Neuronal stem cell (in vitro differentiated cells): ENCODE measurements at regions not wholly inside any gene's neighbourhood (a gene's known extent, or its start where the extent isn't known, plus 50 kb on each side); places are given as distances from the start of the nearest gene placed in this dataset.
"Not testable (repeated sequence)": the region's sequence is repeated elsewhere in the genome, so short reads cannot be mapped to it uniquely, and the experiment has no call there.

ENCODE experiments used
- DNase-seq: peaks from one replicate; pipeline ENCODE4 v3.0.0-alpha.2; 2013; ENCODE audit warnings: low spot score
- H2AFZ ChIP-seq: one replicate; pipeline ENCODE4 v1.6.1; 2013; ENCODE audit warnings: mild to moderate bottlenecking, low read length, inconsistent platforms
- H2AK5ac ChIP-seq: 2 replicates; pipeline ENCODE4 v1.6.1; 2013; ENCODE audit warnings: low read depth, mild to moderate bottlenecking, inconsistent platforms, low read length, moderate library complexity, mixed read lengths
- H2BK120ac ChIP-seq: 2 replicates; pipeline ENCODE4 v1.6.1; 2013; ENCODE audit warnings: low read depth, mild to moderate bottlenecking, inconsistent platforms, low read length, moderate library complexity, mixed read lengths
- H2BK12ac ChIP-seq: one replicate; pipeline ENCODE4 v1.6.1; 2013; ENCODE audit warnings: low read length, inconsistent platforms
- H2BK15ac ChIP-seq: 2 replicates; pipeline ENCODE4 v1.6.1; 2013; ENCODE audit warnings: mild to moderate bottlenecking, low read length, inconsistent platforms, mixed read lengths
- H2BK5ac ChIP-seq: one replicate; pipeline ENCODE4 v1.6.1; 2013; ENCODE audit warnings: inconsistent platforms, mild to moderate bottlenecking, low read length, moderate library complexity
- H3K14ac ChIP-seq: one replicate; pipeline ENCODE4 v1.6.1; 2013; ENCODE audit warnings: low read length, inconsistent platforms
- H3K18ac ChIP-seq: 2 replicates; pipeline ENCODE4 v1.6.1; 2013; ENCODE audit warnings: low read length, inconsistent platforms
- H3K23ac ChIP-seq: 2 replicates; pipeline ENCODE4 v1.6.1; 2013; ENCODE audit warnings: low read depth, mild to moderate bottlenecking, mixed read lengths, low read length, inconsistent platforms; ENCODE audit not compliant: poor library complexity
- H3K27ac ChIP-seq: replicated peaks from 3 replicates; pipeline ENCODE4 v1.5.1; 2013; ENCODE audit warnings: low read length, inconsistent platforms
- H3K27me3 ChIP-seq, 3 experiments: 2 replicates each; pipeline ENCODE4 v1.6.1; 2013; ENCODE audit warnings: low read length in 3 of 3, mild to moderate bottlenecking in 2 of 3, inconsistent platforms in 1 of 3, low read depth in 1 of 3, mixed read lengths in 1 of 3, moderate library complexity in 1 of 3; ENCODE audit not compliant: control insufficient read depth in 3 of 3, insufficient read depth in 3 of 3
- H3K36me3 ChIP-seq, 2 donors: replicated peaks in 1 of 2; 2 replicates each; pipeline ENCODE4 v1.6.1; 2013; ENCODE audit warnings: low read length in 2 of 2; ENCODE audit not compliant: control insufficient read depth in 2 of 2, insufficient read depth in 2 of 2
- H3K4ac ChIP-seq: 2 replicates; pipeline ENCODE4 v1.6.1; 2013; ENCODE audit warnings: inconsistent platforms, mild to moderate bottlenecking, low read length, moderate library complexity
- H3K4me1 ChIP-seq, 2 donors: 1 replicate in 1 of 2; 2 replicates in 1 of 2; pipeline ENCODE4 v1.6.1; 2013; ENCODE audit warnings: low read length in 2 of 2, low read depth in 1 of 2; ENCODE audit not compliant: control insufficient read depth in 2 of 2, insufficient read depth in 1 of 2
- H3K4me2 ChIP-seq: one replicate; pipeline ENCODE4 v1.6.1; 2013; ENCODE audit warnings: mild to moderate bottlenecking, low read length, inconsistent platforms; ENCODE audit not compliant: insufficient read depth, poor library complexity, severe bottlenecking
- H3K4me3 ChIP-seq, 2 donors: 2 replicates each; pipeline ENCODE4 v1.5.1; 2013; ENCODE audit warnings: low read length in 2 of 2, mild to moderate bottlenecking in 2 of 2, inconsistent platforms in 1 of 2, moderate library complexity in 1 of 2
- H3K79me1 ChIP-seq: one replicate; pipeline ENCODE4 v1.6.1; 2013; ENCODE audit warnings: low read depth, mild to moderate bottlenecking, inconsistent platforms, low read length, moderate library complexity
- H3K9ac ChIP-seq: one replicate; pipeline ENCODE4 v1.6.1; 2013; ENCODE audit warnings: mild to moderate bottlenecking, low read depth, low read length, inconsistent platforms; ENCODE audit not compliant: poor library complexity
- H3K9me3 ChIP-seq, 2 donors: replicated peaks in 1 of 2; 2 replicates each; pipeline versions ENCODE3 to v1.6.1; 2013; ENCODE audit warnings: low read length in 2 of 2, mild to moderate bottlenecking in 2 of 2, inconsistent platforms in 1 of 2, low read depth in 1 of 2, mixed read lengths in 1 of 2, moderate library complexity in 1 of 2; ENCODE audit not compliant: control insufficient read depth in 2 of 2, insufficient read depth in 1 of 2
- H4K8ac ChIP-seq: one replicate; pipeline ENCODE4 v1.6.1; 2013; ENCODE audit warnings: low read depth, mild to moderate bottlenecking, inconsistent platforms, low read length, moderate library complexity
- H4K91ac ChIP-seq: one replicate; pipeline ENCODE4 v1.6.1; 2013; ENCODE audit warnings: low read length, low read depth, mild to moderate bottlenecking, inconsistent platforms; ENCODE audit not compliant: poor library complexity
- WGBS, 2 donors: extraction: QIAGEN DNeasy Blood & Tissue Kit; methylation state at CpG; one replicate each; pipeline ENCODE4 v1.1.7; 2013; ENCODE audit warnings: missing lambda C conversion rate in 2 of 2, mixed read lengths in 1 of 2; ENCODE audit not compliant: insufficient read length in 2 of 2, insufficient replicate concordance in 1 of 2; ENCODE audit errors: extremely low coverage in 2 of 2; 5-methylcytosine and 5-hydroxymethylcytosine counted together

DNA sequence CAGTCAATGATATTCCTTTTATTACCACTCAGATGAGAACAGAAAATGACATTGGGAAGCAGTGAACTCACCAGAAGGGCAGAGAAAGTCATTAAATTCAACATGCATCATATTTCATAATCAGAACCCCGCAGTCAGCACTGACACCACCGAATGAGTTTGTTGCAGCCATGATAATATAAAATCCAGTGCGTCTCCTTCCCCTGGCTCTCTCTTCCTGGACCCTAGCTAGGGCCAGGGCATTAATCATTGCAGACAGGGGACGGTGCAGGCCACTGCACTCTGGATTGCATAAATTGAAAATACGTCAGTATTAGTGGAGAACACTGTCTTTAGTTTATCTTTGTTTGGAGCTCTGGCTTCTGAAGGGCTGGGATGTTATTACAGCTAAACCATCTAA is 931.5 kb downstream of the TYW1 start:
- DNase-seq: no peak
- H3K79me1 ChIP-seq: no peaks in the 10 kb centered on the region
- no peak overlapping the region for H3K4me3 ChIP-seq
- no peak overlapping the region for H3K4me2 ChIP-seq
- H3K9me3 ChIP-seq: no peaks in the 10 kb centered on the region
- H3K14ac ChIP-seq: no peak overlapping the region
- no peak overlapping the region for H2AK5ac ChIP-seq
- H3K36me3 ChIP-seq: no peaks in the 10 kb centered on the region
- H2BK12ac ChIP-seq: no peak overlapping the region
- H3K9ac ChIP-seq: no peak overlapping the region
- no peaks in the 10 kb centered on the region for H3K27me3 ChIP-seq
- H2BK5ac ChIP-seq: no peak overlapping the region
- no peaks in the 10 kb centered on the region for H3K4me1 ChIP-seq
- H3K27ac ChIP-seq: no peak overlapping the region
- H4K8ac ChIP-seq: no peak overlapping the region
- H3K23ac ChIP-seq: no peak overlapping the region
- H2BK120ac ChIP-seq: no peak overlapping the region
- no peak overlapping the region for H4K91ac ChIP-seq
- H3K4ac ChIP-seq: no peak overlapping the region
- H2AFZ ChIP-seq: no peak overlapping the region
- H2BK15ac ChIP-seq: no peak overlapping the region
- WGBS, 2 donors: no CpG with 5 or more reads among the region's 5 CpGs
- H3K18ac ChIP-seq: no peak overlapping the region

DNA sequence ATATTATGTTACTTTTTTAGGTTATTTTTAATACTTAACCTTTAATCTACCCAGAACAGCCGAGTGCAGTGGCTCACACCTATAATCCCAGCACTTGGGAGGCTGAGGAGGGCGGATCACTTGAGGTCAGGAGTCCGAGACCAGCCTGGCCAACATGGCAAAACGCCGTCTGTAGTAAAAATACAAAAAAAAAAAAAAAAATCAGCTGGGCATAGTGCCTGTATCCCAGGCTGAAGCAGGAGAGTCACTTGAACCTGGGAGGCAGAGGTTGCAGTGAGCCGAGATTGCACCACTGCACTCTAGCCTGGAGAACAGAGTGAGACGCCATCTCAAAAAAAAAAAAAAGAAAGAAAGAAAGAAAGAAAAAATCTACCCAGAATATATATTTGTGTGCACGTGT is 939.8 kb downstream of the TYW1 start:
- DNase-seq, H2BK15ac ChIP-seq, H4K91ac ChIP-seq, H3K9me3 ChIP-seq, H3K27ac ChIP-seq, H3K23ac ChIP-seq, H3K4me3 ChIP-seq, H2AFZ ChIP-seq, H3K4me1 ChIP-seq, H2BK5ac ChIP-seq, H3K4ac ChIP-seq, H4K8ac ChIP-seq, H3K14ac ChIP-seq, H2AK5ac ChIP-seq, H3K79me1 ChIP-seq, H3K4me2 ChIP-seq, H2BK120ac ChIP-seq, H3K36me3 ChIP-seq, H3K9ac ChIP-seq, H2BK12ac ChIP-seq, H3K27me3 ChIP-seq, H3K18ac ChIP-seq: not testable (repeated sequence)
- WGBS, 2 donors: no CpG with 5 or more reads among the region's 8 CpGs

DNA sequence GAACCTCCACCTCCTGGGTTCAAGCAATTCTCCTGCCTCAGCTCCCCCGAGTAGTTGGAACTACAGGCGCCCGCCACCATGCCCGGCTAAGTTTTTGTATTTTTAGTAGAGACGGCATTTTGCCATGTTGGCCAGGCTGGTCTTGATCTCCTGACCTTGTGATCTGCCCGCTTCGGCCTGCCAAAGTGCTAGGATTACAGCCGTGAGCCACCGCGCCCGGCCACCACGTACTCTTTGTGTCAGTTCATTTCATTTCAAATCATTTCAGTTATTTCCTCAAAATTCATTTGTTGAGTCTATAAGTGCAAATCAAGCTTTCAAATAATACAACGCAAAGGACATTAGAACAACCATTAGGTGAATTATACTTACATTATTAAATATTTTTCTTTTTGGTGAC is 943.8 kb downstream of the TYW1 start:
- H2AK5ac ChIP-seq: no peak overlapping the region
- no peak overlapping the region for H4K8ac ChIP-seq
- H2BK5ac ChIP-seq: no peak overlapping the region
- H3K23ac ChIP-seq: no peak overlapping the region
- no peak overlapping the region for H2AFZ ChIP-seq
- no peaks in the 10 kb centered on the region for H3K36me3 ChIP-seq
- no peak overlapping the region for H2BK12ac ChIP-seq
- no peak overlapping the region for H3K4ac ChIP-seq
- no peaks in the 10 kb centered on the region for H3K27me3 ChIP-seq
- H4K91ac ChIP-seq: no peak overlapping the region
- H3K27ac ChIP-seq: no peak overlapping the region
- no peak overlapping the region for H2BK120ac ChIP-seq
- H3K18ac ChIP-seq: no peak overlapping the region
- DNase-seq: no peak
- no peak overlapping the region for H3K4me3 ChIP-seq
- no peak overlapping the region for H3K9ac ChIP-seq
- H3K4me1 ChIP-seq: peaks cover 0 to 7% of the 10 kb centered on the region in 2 donors
- H3K9me3 ChIP-seq: no peaks in the 10 kb centered on the region
- no peak overlapping the region for H3K14ac ChIP-seq
- no peak overlapping the region for H2BK15ac ChIP-seq
- H3K79me1 ChIP-seq: no peaks in the 10 kb centered on the region
- no peak overlapping the region for H3K4me2 ChIP-seq
- WGBS, 2 donors: no CpG with 5 or more reads among the region's 13 CpGs

DNA sequence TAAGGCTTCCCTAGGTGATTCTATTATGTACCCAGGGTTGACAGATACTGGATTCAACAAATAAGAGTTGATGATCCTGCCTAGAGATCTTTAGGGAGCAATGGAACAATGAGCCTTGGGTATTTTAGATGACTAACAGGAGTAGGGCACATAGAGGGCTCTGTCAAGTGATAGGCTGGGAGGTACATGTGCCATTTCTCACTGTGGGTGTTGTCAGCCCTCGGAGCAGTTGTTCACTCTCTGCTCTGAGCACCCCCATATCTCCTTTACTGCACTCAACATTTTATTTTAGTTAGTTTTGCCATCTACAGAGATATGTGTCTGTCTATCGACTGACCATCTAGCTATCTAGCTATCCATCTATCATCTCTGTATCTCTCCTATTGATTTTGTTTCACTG is 950.6 kb downstream of the TYW1 start:
- Histone ChIP-seq H3K9me3 (no peaks in the 10 kb centered on the region), H2BK12ac (no peak overlapping the region), H2AFZ (no peak overlapping the region), H3K27ac (no peak overlapping the region), H3K79me1 (no peaks in the 10 kb centered on the region), H3K36me3 (no peaks in the 10 kb centered on the region), H3K27me3 (no peaks in the 10 kb centered on the region), H3K9ac (no peak overlapping the region), H4K8ac (no peak overlapping the region), H3K4me2 (no peak overlapping the region), H3K18ac (no peak overlapping the region), H3K4me3 (no peak overlapping the region), H3K23ac (no peak overlapping the region), H3K4me1 (no peaks in the 10 kb centered on the region), H2BK5ac (no peak overlapping the region), H4K91ac (no peak overlapping the region), H3K14ac (no peak overlapping the region), H2BK120ac (no peak overlapping the region), H3K4ac (no peak overlapping the region), H2AK5ac (no peak overlapping the region), H2BK15ac (no peak overlapping the region)
- no peak for DNase-seq
- no CpG with 5 or more reads among the region's 2 CpGs for WGBS, 2 donors
